ENCODE measurements at regions not wholly inside any gene's neighbourhood (a gene's known extent, or its start where the extent isn't known, plus 50 kb on each side); places are given as distances from the start of the nearest gene placed in this dataset.

DNA sequence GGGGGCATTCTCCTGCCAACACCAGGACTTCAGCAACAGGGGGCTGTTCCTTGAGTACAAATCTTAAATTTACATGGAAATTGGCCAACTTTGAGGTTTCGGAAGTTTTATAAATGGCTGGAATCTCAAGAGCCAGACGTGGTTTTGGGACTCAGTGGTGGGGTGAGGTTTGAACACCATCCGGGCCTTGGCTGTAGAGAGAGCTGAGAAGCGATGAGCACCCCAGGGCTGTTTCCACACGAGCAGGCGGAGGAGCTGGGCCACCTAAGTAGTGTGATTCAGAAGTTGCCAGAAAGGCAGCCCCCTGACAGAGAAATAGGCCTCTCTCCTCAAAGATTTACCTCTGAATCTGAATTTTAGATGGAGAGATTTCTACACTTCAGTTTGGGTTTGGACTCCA lies 89.0 kb downstream of the FGF9 start:
- no peak overlapping the region for H3K14ac ChIP-seq (ENCODE audit: insufficient read depth, low read length)
- no peak overlapping the region for H3K56ac ChIP-seq (ENCODE audit: insufficient read length, low read depth, low read length)
- H3K9me3 ChIP-seq (ENCODE audit: control insufficient read depth, low read depth, low read length), result no peaks in the 10 kb centered on the region
- no peak overlapping the region for H2BK5ac ChIP-seq (ENCODE audit: insufficient read length, low read length)
- Mint-ChIP-seq H3K4me1 (peaks cover 39 to 60% of the 10 kb centered on the region in 2 experiments), H3K27ac (no peak overlapping the region; a peak in 1 of 7 replicates), H3K9me3 (no peaks in the 10 kb centered on the region; a peak in 2 of 5 replicates), H3K36me3 (ENCODE audit: insufficient read depth in 1 of 3, low read depth in 3 of 3) (no peaks in the 10 kb centered on the region), H3K27me3 (ENCODE audit: low read depth) (no peaks in the 10 kb centered on the region), H3K4me3 (no peak overlapping the region)
- no peak overlapping the region for H3K9ac ChIP-seq (ENCODE audit: extremely low read depth, insufficient read length, low read length)
- H3K27ac ChIP-seq (ENCODE audit: insufficient read length, low read depth, low read length), result no peak overlapping the region
- no peak overlapping the region for H4K5ac ChIP-seq (ENCODE audit: insufficient read length, low read depth, low read length)
- H2AFZ ChIP-seq (ENCODE audit: low read length), result no peak overlapping the region
- no peak overlapping the region for H4K8ac ChIP-seq (replicated peaks; ENCODE audit: insufficient read length, low read depth, low read length)
- H3T11ph ChIP-seq (ENCODE audit: low read length), result no peak overlapping the region
- no peak overlapping the region for H3K23ac ChIP-seq (ENCODE audit: insufficient read length, low read depth, low read length)
- H3K79me1 ChIP-seq (ENCODE audit: insufficient read depth, low read depth, low read length, poor library complexity, severe bottlenecking), result no peaks in the 10 kb centered on the region
- H3K23me2 ChIP-seq (ENCODE audit: insufficient read length, low read depth, low read length, poor library complexity, severe bottlenecking), result no peaks in the 10 kb centered on the region
- H3K4me2 ChIP-seq (ENCODE audit: insufficient read depth, insufficient read length, low read length), result no peak overlapping the region
- no peak overlapping the region for H2BK120ac ChIP-seq (ENCODE audit: low read depth, low read length, poor library complexity, severe bottlenecking)
- no peak overlapping the region for H2BK12ac ChIP-seq (ENCODE audit: insufficient read length, low read depth, low read length)
- H3K79me2 ChIP-seq (ENCODE audit: insufficient read depth, low read length), result no peaks in the 10 kb centered on the region
- TF ChIP-seq, protein P1, sequence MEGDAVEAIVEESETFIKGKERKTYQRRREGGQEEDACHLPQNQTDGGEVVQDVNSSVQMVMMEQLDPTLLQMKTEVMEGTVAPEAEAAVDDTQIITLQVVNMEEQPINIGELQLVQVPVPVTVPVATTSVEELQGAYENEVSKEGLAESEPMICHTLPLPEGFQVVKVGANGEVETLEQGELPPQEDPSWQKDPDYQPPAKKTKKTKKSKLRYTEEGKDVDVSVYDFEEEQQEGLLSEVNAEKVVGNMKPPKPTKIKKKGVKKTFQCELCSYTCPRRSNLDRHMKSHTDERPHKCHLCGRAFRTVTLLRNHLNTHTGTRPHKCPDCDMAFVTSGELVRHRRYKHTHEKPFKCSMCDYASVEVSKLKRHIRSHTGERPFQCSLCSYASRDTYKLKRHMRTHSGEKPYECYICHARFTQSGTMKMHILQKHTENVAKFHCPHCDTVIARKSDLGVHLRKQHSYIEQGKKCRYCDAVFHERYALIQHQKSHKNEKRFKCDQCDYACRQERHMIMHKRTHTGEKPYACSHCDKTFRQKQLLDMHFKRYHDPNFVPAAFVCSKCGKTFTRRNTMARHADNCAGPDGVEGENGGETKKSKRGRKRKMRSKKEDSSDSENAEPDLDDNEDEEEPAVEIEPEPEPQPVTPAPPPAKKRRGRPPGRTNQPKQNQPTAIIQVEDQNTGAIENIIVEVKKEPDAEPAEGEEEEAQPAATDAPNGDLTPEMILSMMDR (conservative IDR thresholded peaks at IDR 0.05), result no peak
- H2AK5ac ChIP-seq (ENCODE audit: insufficient read length, low read length), result no peak overlapping the region
- WGBS (ENCODE audit: extremely low coverage, insufficient read length, low lambda C conversion rate), result no CpG with 5 or more reads among the region's 6 CpGs
- H3K4ac ChIP-seq (ENCODE audit: low read depth, low read length), result no peak overlapping the region
- no peak overlapping the region for H4K91ac ChIP-seq (ENCODE audit: insufficient read length, low read depth, low read length)
- H2BK20ac ChIP-seq (ENCODE audit: low read depth, low read length, poor library complexity, severe bottlenecking), result no peak overlapping the region
- no peak for DNase-seq
- H3K4me1 ChIP-seq (ENCODE audit: insufficient read depth, low read length), result peaks cover 5% of the 10 kb centered on the region; the same call in 1 of the 2 replicates
- H3K27me3 ChIP-seq (ENCODE audit: insufficient read depth, low read length), result no peaks in the 10 kb centered on the region
- no peak overlapping the region for H2BK15ac ChIP-seq (ENCODE audit: low read depth, low read length)
- H4K20me1 ChIP-seq (ENCODE audit: control insufficient read depth, insufficient read depth, insufficient read length), result no peaks in the 10 kb centered on the region
- no peak overlapping the region for H3K18ac ChIP-seq (ENCODE audit: insufficient read length, low read depth, low read length)
